GM12878 (cell line): ENCODE measurements at regions not wholly inside any gene's neighbourhood (a gene's known extent, or its start where the extent isn't known, plus 50 kb on each side); places are given as distances from the start of the nearest gene placed in this dataset.

Experiments used
- ATAC-seq: fragments of 200-7000 bp; cut with Tn5 transposase; 3 replicates; pipeline ENCODE4 v1.9.1; 2020; ENCODE audit warnings: mild to moderate bottlenecking, moderate library complexity
- BruUV-seq: library from RNA; stranded (reverse); fragments of 400-500 nt; replicated peaks from 2 replicates; lab custom pipeline; 2021; lab: Mats Ljungman, UMichigan
- CTCF ChIA-PET: fragments of 300-600 bp; sonication (Branson Sonifier 250); formaldehyde crosslinking; extraction: SDS; loops from one replicate; lab custom pipeline; 2021; ENCODE audit warnings: inconsistent platforms; lab: Yijun Ruan, JAX
- POLR2A ChIA-PET: fragments of 350-600 bp; formaldehyde crosslinking; extraction: SDS; loops from one replicate; lab custom pipeline; 2021; ENCODE audit warnings: inconsistent platforms; lab: Charles Lee
- RAD21 ChIA-PET: fragments of 300-600 bp; sonication (Branson Sonifier 250); formaldehyde crosslinking; loops from one replicate; lab custom pipeline; 2023; ENCODE audit warnings: antibody characterized with exemption; ENCODE audit not compliant: unreplicated experiment; lab: Charles Lee
- SMC1A ChIA-PET: fragments of 300-600 bp; sonication (Branson Sonifier 250); formaldehyde crosslinking; loops from one replicate; lab custom pipeline; 2023; ENCODE audit not compliant: unreplicated experiment, uncharacterized antibody; lab: Charles Lee
- DNase-seq: peaks from one replicate; pipeline ENCODE4 v3.0.0-alpha.2; 2011; ENCODE audit warnings: low read depth, low spot score
- FAIRE-seq: peaks from 3 replicates; lab custom pipeline; 2011; peaks lifted over from hg19 to GRCh38; lab: Jason Lieb, UNC
- H2AFZ ChIP-seq: 2 replicates; pipeline ENCODE4 v1.6.0; 2011; ENCODE audit warnings: low read depth, low read length, control low read depth; ENCODE audit not compliant: control insufficient read depth
- H3K27ac ChIP-seq: 2 replicates; pipeline ENCODE4 v1.5.1; 2011; ENCODE audit warnings: control low read depth; ENCODE audit not compliant: control insufficient read depth, insufficient read depth
- H3K27me3 ChIP-seq, 2 experiments: replicated peaks in 1 of 2; 2 replicates each; pipeline versions ENCODE4 v1.6.0 to v1.6.1; 2011; ENCODE audit warnings: low read length in 1 of 2; ENCODE audit not compliant: control insufficient read depth in 2 of 2, insufficient read depth in 2 of 2
- H3K36me3 ChIP-seq, 2 experiments: 2 replicates each; pipeline ENCODE4 v1.5.1; 2011; ENCODE audit warnings: low read length in 1 of 2; ENCODE audit not compliant: control insufficient read depth in 2 of 2, insufficient read depth in 2 of 2
- H3K4me1 ChIP-seq: 2 replicates; pipeline ENCODE4 v1.6.1; 2011; ENCODE audit warnings: mild to moderate bottlenecking, low read length, moderate library complexity, mixed read lengths; ENCODE audit not compliant: control insufficient read depth, insufficient read depth
- H3K4me2 ChIP-seq: 2 replicates; pipeline ENCODE4 v1.6.0; 2011; ENCODE audit warnings: control low read depth; ENCODE audit not compliant: control insufficient read depth, insufficient read depth
- H3K4me3 ChIP-seq: fragments of 200-600 bp; sonication (generic); 2 replicates; pipeline ENCODE4 v1.5.1; 2016
- H3K79me2 ChIP-seq: 2 replicates; pipeline ENCODE4 v1.6.0; 2011; ENCODE audit warnings: low read length; ENCODE audit not compliant: control insufficient read depth, insufficient read depth
- H3K9ac ChIP-seq: 2 replicates; pipeline ENCODE4 v1.8.0; 2011; ENCODE audit warnings: low read length, control low read depth, mixed read lengths; ENCODE audit not compliant: control insufficient read depth, insufficient read depth
- H3K9me3 ChIP-seq: replicated peaks from 3 replicates; pipeline ENCODE4 v1.5.1; 2011; ENCODE audit warnings: mild to moderate bottlenecking, low read length; ENCODE audit not compliant: control insufficient read depth, insufficient read depth
- H4K20me1 ChIP-seq: 2 replicates; pipeline ENCODE4 v1.6.0; 2011; ENCODE audit not compliant: control insufficient read depth, insufficient read depth
- CHD4 ChIP-seq: fragments of 200-600 bp; sonication (generic); IDR thresholded peaks from 2 replicates; pipeline ENCODE4 v1.6.1; 2016; ENCODE audit warnings: mild to moderate bottlenecking
- EGR1 ChIP-seq, 2 experiments: IDR thresholded peaks; 1 replicate in 1 of 2; 2 replicates in 1 of 2; pipeline ENCODE4 v1.6.1; 2011 to 2012; ENCODE audit warnings: low read depth in 2 of 2, low read length in 2 of 2, borderline replicate concordance in 1 of 2, mild to moderate bottlenecking in 1 of 2, moderate library complexity in 1 of 2
- MYC ChIP-seq: IDR thresholded peaks from 2 replicates; pipeline ENCODE4 v1.6.1; 2011; ENCODE audit warnings: mild to moderate bottlenecking, low read length, moderate library complexity, inconsistent platforms; ENCODE audit not compliant: insufficient read depth, insufficient replicate concordance, insufficient read length, severe bottlenecking
- POLR2AphosphoS2 ChIP-seq: IDR thresholded peaks from 2 replicates; pipeline ENCODE4 v1.6.1; 2011; ENCODE audit warnings: low read depth, mild to moderate bottlenecking, low read length, improper control_type of control experiment, moderate library complexity
- RB1 ChIP-seq: fragments of 450-650 bp; formaldehyde crosslinking; IDR thresholded peaks from 2 replicates; pipeline ENCODE4 v1.6.1; 2017; ENCODE audit warnings: mild to moderate bottlenecking, borderline replicate concordance
- SIN3A ChIP-seq: IDR thresholded peaks from 2 replicates; pipeline ENCODE4 v1.6.1; 2012; ENCODE audit warnings: low read depth, low read length, improper control_type of control experiment
- SKIL ChIP-seq: fragments of 450-650 bp; IDR thresholded peaks from 2 replicates; pipeline ENCODE4 v1.6.1; 2017; ENCODE audit warnings: mild to moderate bottlenecking, low read depth, inconsistent platforms; ENCODE audit not compliant: poor library complexity, severe bottlenecking
- SRF ChIP-seq, 2 experiments: IDR thresholded peaks; 2 replicates each; pipeline ENCODE4 v1.6.1; 2011; ENCODE audit warnings: low read depth in 2 of 2, low read length in 2 of 2, mild to moderate bottlenecking in 1 of 2, moderate library complexity in 1 of 2
- WGBS: methylation state at CpG from one replicate; pipeline ENCODE4 v1.1.6; 2016; ENCODE audit warnings: low lambda C conversion rate; ENCODE audit not compliant: insufficient replicate concordance, insufficient coverage; ENCODE audit errors: missing lambda C conversion rate; 5-methylcytosine and 5-hydroxymethylcytosine counted together
- in situ Hi-C: fragments of 300-500 bp; cut with MboI; formaldehyde crosslinking; loops from 9 replicates; pipeline ENCODE4 v1.14.3; 2018; ENCODE audit warnings: mixed read lengths
- intact Hi-C: fragments of 100-400 bp; cut with micrococcal nuclease; formaldehyde crosslinking; loops from one replicate; pipeline ENCODE4 v1.14.2; 2022; ENCODE audit not compliant: unreplicated experiment
- TF ChIP-seq, protein P1 (sequence below): IDR thresholded peaks from 2 replicates; pipeline ENCODE4 v1.6.1; 2011; ENCODE audit warnings: mild to moderate bottlenecking, low read depth, low read length, moderate library complexity; ENCODE audit not compliant: insufficient replicate concordance
- TF ChIP-seq, protein P2 (sequence below): IDR thresholded peaks from 2 replicates; pipeline ENCODE4 v1.6.1; 2011; ENCODE audit warnings: low read depth, low read length, improper control_type of control experiment, borderline replicate concordance

GRCh38 chr2:147177071-147177857 is 667.6 kb upstream of the ACVR2A start (continued):
- TF ChIP-seq SKIL: no peak
- no peak for TF ChIP-seq EGR1 (IDR thresholded peaks at IDR 0.05; ENCODE audit: borderline replicate concordance in 1 of 2, low read depth in 2 of 2, low read length in 2 of 2)
- TF ChIP-seq, protein P1, sequence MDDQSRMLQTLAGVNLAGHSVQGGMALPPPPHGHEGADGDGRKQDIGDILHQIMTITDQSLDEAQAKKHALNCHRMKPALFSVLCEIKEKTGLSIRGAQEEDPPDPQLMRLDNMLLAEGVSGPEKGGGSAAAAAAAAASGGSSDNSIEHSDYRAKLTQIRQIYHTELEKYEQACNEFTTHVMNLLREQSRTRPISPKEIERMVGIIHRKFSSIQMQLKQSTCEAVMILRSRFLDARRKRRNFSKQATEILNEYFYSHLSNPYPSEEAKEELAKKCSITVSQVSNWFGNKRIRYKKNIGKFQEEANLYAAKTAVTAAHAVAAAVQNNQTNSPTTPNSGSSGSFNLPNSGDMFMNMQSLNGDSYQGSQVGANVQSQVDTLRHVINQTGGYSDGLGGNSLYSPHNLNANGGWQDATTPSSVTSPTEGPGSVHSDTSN: no peak
- TF ChIP-seq CHD4: no peak
- TF ChIP-seq MYC: no peak
- no peak for TF ChIP-seq POLR2AphosphoS2

- WGBS: 76% methylated on average over 2 of the region's 2 CpGs
- Histone ChIP-seq H3K79me2 (no peaks in the 10 kb centered on the region), H3K27ac (no peak overlapping the region), H3K27me3 (no peaks in the 10 kb centered on the region), H3K36me3 (no peaks in the 10 kb centered on the region), H4K20me1 (no peaks in the 10 kb centered on the region), H3K9me3 (no peaks in the 10 kb centered on the region; the same call in 1 of the 3 replicates), H3K4me2 (no peak overlapping the region), H3K4me3 (no peak overlapping the region), H2AFZ (no peak overlapping the region), H3K4me1 (no peaks in the 10 kb centered on the region), H3K9ac (no peak overlapping the region)
- ChIA-PET RAD21 (no interaction called here), SMC1A (no interaction called here), POLR2A (no interaction called here), CTCF (interaction anchor here (0.8 kb wide), 1 partner anchor 15 kb away, joined by 3 read pairs; no protein-coding TSS in a partner anchor)
- FAIRE-seq: no peak
- ATAC-seq: no peak
- intact Hi-C loops (no loop called here), in situ Hi-C loops (no loop called here)
- BruUV-seq: no TSS peak
- no peak for TF ChIP-seq RB1
- TF ChIP-seq SIN3A: no peak
- TF ChIP-seq, protein P2, sequence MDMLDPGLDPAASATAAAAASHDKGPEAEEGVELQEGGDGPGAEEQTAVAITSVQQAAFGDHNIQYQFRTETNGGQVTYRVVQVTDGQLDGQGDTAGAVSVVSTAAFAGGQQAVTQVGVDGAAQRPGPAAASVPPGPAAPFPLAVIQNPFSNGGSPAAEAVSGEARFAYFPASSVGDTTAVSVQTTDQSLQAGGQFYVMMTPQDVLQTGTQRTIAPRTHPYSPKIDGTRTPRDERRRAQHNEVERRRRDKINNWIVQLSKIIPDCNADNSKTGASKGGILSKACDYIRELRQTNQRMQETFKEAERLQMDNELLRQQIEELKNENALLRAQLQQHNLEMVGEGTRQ: no peak
- TF ChIP-seq SRF (IDR thresholded peaks at IDR 0.05; ENCODE audit: low read depth in 2 of 2, low read length in 2 of 2): no peak
- no peak for TF ChIP-seq CHD4
- DNase-seq: no peak
Measured at GRCh38 chr2:147174824-147175254, 670.0 kb upstream of the ACVR2A start.
